NOMO-1 treated with dmso at 0.1 percent for 144 hours (cell line): ENCODE measurements at regions not wholly inside any gene's neighbourhood (a gene's known extent, or its start where the extent isn't known, plus 50 kb on each side); places are given as distances from the start of the nearest gene placed in this dataset.

Experiments
- DNase-seq: peaks from one replicate; lab custom pipeline; 2025; ENCODE audit not compliant: unreplicated experiment; lab: John Stamatoyannopoulos, UW

DNA sequence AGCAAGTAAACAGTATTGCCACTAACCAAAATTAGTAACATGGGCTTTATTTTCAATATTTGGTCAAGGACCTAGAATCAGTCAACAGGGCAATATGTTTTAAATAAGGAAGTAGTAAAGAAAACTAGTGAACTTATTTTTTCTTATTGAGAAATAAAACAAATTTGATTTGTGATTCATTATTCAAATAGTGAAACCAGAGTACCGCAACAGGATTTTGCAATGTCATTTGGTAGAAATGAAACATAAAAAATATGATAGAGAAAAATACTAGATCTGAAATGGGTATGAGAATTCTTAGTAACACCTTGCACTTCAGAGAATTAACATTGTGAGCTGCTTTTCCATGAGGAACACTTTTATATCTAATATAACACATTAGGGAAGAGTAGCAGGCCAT, 291.8 kb upstream of the GBE1 start:
- DNase-seq = no peak

DNA sequence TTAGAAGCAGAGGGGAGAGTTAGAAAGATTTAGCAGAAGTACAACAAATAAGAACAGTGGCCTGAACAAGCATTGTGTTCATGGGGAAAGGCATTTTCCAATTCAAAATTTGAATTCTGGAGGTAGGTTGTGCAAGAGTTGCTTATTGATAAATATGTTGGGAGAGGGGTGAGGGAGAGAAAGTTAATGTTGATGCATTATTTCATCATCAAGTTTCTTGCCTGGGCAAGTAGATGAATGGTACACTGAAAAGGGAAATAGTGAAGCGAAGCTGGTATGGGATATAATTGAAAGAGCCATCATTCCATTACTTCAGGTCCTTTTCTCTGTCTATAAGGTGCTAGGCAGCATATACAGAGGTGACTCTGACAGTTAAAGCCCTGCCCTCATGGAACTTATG, 288.9 kb upstream of the GBE1 start:
- DNase-seq = no peak

DNA sequence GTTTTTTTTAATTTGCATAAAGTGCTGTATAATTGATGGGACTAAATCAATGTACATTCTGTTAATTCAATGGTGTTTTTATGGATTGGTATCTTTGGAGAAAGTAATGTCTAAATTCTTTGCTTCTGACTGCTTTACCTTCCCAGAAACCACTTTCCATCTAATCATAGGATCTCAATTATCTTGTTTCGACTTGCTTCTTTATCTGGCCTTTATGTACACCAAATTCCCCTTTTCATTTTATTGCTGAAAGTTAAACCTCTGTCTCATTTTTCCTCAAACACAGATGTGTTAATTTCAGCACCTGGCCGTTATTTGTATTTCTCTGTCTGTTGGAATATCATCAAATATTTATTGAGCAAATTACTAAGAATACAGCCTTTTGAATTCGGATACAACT, 287.3 kb upstream of the GBE1 start:
- DNase-seq = no peak

DNA sequence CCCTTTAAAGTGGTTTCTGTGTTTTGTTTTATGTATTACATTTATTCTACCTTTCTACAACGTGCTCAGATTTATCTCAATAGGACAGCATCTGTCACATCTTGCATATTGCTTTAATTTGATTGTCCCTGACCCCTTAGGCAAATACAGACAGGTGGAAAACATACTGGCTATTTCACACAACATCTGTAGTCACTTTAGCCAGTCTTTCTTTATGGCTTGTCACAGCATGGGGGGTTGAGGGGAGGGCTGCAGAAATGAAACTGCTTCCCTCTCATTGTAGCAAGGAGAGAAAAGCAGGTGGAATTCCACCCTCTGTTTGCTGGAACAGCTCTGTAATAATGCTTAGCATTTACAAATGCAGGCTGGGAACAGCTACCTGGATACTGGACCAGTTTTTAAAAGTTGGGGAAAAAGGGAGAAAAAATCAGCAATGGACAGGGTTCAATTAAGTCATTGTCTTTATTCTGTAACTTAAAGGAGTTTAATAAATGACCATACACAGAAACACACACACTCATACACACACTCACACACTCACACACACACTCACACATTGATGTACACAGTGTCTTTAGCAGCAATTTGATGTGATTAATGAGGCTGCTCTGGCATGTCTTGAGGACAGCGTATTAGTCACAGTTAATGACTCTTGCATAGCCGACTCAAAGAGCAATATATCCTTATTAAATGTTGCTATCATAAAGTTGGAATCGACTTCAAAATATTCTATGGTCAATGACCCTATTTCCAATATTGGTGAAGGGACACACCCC, 283.7 kb upstream of the GBE1 start:
- no peak for DNase-seq

DNA sequence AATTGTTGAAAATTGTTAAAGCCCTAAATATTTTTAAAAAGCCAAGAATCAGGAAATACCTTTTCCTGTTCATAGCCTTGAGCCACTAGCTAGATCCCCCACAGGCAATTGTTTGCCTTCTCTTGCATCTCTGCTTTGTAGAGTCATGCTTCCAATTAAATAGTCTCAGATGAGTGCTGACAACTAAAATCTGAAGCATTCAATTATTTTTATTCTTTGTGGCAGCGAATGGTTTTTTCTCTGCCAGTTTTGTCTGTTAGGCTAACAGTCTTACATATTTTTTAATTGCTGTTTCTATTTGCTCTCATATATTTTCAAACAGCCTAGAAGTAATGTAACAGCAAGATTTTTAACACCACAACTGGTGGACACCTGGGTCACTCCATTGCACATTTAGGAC, 277.1 kb upstream of the GBE1 start:
- no peak for DNase-seq

DNA sequence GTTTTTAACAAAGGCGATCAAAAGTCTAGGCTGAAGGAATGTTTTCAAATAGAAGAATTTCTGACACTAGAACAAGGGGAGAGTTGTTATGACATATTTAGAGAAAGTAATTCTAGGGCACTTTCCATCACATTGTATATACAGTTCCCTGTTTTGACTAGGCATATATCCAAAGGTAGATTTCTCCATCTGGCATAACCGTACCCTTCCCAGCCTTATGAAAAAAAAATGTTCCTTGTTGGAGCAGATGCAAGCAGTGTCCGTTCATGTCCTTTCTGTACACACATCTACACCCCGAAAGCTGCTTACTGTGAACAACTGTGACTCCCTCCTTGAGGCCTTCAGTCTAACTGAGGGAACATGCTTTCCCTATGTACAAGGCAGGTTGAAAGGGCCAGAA, 271.7 kb upstream of the GBE1 start:
- DNase-seq = no peak

DNA sequence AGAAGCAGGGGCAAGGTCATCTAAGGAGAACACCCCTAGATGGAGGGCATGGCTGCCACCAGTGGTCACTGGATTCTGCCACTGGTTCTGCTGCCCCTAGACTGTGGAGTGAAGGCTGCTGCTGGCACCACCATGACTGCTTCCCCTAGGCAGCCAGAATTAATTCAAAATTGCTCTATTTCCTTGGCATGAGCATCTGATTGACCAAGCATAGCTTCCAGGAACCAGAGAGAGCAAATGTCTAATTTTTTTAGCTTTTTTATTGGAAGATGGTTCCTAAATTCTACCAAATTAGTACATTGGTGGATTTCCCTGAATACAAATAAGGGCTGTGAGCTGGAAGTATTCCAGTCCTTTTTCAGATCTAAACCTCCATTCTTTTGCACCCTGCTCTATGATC, 270.2 kb upstream of the GBE1 start:
- no peak for DNase-seq

DNA sequence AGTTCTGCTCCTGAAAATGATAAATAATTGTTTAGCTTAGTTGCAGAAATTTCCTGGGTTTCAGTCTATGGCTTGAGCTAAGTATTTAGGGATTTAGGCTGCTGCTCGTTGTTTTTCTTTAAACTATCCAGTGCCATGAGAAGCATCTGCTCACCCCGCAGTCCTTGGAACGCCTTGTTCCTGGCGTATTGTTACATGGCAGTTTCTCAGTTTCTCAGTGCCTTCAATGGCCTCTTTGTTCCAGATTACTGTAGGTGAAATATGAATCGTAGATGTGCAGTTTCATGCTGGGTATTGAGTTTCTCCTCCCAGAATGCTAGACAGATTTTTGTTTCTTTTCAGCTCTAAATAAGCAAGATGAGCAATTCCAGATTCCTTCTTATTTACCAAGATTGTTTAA, 269.5 kb upstream of the GBE1 start:
- DNase-seq = no peak

DNA sequence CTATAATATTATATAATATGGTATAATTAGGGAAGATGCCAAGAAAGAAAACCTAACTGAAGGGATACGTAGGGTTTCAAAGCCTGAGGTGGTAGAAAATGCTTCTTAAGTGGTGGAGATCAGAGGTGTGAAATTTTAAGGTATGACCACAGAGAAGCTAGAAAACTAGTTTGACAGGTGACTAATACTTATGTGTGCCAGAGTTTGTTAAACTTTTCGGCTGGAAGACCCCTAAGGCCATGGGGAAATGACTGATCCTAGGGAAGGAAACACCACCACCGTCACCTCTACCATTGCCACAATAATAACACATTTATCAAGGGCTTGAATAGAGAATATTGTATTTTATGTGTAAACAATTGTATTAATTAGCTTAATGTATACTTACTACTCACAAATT, 261.4 kb upstream of the GBE1 start:
- DNase-seq = no peak

DNA sequence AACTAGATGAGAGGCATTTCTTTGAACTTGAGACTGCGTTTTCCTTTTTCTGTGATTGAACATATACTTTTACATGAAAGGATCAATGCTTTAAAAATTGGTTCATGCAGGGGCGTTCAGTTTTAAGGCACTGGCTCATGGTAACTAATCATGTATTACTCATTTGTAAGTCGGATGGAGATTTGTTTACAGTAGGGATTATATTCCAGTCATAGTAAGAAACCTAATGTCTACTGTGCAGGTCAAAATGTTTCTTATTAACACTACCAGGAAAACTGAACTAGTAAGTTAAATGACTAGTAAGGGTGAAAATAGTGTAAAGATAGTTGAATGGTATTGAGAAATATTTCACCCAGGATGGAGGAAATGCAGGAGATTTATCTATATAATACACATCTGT, 258.8 kb upstream of the GBE1 start:
- no peak for DNase-seq

DNA sequence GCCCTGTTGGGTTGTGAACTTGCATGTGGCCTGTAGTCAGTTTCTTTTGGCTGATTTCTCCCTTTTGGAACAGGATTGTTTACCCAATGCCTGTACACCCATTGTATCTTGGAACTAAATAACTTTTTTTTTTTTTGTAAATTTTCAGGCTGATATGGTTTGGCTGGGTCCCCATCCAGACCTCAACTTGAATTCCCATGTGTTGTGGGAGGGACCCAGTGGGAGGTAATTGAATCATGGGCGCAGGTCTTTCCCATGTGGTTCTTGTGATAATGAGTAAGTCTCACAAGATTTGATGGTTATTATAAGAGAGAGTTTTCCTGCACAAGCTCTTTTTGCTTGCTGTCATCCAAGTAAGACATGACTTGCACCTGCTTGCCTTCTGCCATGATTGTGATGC, 253.8 kb upstream of the GBE1 start:
- no peak for DNase-seq

DNA sequence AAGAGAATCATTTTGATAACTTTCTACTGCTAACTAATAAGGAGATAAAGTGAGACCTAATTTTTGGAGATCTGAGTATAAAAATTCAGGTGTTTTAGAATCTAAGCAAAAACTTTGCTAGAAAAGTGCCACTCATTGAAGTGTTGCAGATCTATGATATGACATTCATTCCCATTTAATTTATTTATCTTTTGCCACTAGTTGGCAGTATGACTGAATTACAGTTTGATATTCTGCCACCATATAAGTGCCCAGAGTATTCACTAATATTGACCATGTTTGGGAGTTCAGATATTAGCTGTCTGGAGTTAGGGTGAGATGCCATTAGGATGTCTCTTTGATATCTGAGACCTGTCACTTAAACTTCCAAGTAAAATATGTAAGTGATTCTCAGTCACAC, 251.3 kb upstream of the GBE1 start:
- no peak for DNase-seq

DNA sequence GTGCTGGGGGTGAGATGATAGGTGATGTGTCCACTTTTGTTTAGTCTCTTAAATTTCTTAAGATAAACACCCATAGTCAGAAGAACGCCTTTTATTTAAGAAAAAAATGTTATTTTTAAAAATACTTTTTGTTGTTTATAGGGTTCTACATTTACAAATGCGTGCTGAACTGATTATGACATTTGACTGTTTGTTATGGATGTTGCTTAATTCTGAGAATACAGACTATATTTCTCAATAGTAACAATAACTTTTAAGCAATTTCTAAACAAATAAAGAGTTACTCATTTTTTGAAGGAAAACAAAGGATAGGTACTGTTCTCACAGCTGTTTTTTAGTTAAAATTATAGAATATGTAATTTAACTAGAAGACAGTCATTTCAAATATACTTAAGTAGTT, 249.9 kb upstream of the GBE1 start:
- no peak for DNase-seq

DNA sequence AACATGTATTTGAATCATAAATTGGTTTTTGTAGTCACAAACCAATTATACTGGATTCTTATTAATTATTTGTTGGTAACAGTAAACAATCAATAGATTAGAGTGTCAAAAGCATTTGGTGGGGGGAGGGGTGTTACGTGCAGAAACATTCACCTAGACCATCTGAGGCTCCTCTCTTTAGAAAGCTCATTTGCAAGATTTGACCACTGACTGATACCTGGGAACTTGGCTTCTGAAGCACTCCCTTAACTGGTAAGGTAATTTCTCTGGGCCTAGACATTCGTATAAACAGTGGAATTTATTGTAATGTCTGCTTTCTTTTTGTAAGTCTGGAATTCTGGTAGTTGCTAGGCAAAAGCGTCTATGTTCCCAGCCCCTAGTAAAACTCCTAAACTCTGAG, 243.8 kb upstream of the GBE1 start:
- DNase-seq = no peak

DNA sequence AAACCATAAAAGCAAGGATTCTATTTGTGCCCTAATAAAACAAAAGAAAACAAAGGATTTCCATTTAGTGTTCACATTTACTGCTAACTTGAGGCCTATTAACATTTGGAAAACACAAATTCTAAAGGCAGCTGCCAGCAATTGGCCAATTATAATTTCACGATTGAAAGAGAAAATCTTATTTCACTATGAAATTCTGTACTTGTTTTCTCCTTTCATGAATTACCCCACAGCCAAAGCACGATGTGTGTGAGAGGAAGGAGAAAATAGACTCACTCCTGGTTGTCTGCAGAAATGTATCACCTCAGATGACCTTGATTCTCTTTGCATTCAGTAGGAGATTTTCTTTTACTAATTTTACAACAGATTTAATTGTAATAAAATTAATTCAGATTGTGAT, 242.8 kb upstream of the GBE1 start:
- no peak for DNase-seq

DNA sequence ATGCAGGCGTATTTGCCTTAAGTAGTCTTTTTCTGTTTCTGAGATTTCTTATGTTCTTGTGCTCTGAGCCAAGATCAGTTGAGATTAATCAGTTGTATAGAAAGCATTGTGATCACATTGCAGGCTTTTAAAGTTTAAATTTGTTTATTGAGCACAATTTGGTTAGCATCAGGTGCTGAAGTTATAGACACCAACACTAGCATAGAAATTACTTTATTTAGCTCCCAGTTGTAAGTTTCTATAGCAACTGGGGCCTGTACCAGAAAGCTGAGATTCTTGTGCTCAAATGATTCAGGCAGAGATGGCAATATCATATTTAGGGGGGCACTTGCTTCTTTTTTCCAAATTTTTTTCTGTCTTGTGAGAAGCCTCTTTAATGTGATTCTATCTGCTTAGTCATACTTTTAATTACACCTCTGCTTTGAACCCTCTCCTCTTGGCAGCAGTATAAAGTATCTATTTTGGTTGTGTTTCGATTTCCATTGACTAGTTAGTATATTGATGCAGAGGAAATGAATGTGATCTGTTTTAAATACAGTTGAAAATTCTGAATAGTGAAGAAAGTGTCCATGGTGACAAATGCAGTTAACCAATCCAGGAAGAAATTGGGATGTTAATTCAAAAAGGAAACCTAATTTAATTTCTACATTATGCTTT, 241.7 kb upstream of the GBE1 start:
- DNase-seq = no peak

DNA sequence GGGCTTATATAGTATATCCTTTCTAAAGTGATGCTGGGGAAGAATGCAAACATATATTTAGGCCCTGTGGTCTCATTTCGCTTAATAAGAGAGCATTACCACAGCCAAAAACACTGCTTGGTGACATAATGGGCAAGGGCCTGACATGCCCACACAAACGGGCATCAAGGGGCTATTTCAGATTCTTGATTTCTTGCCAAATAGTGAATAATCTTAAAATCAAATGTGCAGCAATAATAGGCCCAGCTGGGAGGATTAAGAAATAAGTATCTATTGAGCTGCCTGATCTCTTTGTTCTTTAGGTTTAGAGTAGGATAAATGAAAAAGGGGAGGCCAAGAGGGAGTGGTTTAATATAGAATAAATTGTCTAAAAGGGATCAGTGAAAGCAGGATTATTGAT, 241.0 kb upstream of the GBE1 start:
- no peak for DNase-seq

DNA sequence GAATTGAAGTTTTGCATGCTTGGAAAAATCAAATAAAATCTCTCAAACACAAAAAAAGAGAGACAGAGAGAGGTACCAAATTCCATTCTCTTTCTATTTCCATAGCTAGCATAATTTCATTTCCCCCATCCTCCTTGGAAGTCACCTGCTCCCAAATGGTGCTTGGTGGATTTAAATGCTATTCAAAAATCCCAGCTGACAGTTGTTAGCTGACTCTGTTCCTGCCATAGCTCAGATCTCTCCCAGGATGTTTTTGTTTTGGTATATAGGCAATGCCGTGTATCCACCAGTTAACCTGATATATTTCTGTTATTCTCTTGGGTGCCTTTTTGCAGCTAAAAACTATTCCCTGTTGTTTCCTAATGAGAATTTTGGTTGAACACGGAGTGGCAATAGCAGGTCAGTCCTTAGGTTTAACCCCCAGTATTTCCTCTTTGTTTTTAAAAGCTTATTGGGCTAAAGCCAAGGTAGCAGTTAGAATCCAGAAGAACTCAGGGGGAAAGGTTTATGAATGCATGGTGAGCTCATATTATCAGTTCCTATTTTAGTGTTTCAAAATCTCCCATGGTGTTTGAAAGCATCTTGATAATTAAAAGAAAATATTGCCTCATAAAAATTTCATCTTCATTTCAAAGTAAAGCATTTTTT, 240.0 kb upstream of the GBE1 start:
- DNase-seq = no peak

DNA sequence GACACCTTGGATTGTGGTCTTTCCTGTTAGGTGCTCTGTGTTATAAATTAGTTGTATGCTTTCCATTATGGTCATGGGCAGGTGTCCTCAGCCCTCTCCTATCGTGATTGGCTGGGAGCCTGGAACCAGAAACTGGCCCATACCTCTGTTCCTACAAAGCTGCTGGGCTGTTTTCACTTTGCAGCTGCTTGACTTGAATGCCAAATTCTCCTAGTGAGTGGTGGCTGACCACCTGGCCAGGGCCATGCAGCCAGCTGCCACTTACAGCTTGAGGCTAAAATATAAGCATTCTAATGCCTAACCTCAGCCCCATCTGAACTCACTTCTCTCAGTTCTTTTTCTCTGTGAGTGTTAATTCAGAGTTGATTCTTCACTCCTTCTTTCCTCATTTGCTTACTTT, 239.3 kb upstream of the GBE1 start:
- DNase-seq = no peak

DNA sequence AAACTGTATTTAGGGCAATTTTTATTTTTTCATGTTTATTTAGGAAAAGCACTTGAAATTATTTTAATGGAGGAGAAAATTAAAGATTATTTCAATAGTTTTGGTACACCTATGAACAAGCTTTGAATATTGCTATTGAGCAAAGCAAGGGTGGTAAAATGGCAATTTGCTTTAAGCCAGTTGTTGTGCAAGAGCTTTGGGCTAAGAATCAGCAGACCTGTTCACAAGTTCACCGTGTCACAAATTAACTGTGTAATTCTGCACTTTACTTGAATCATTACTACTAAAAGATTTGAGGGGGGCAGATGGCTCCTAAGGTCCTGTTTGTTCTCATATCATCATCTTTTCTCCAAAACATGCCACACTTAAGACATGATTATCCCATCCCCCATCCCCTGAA, 238.9 kb upstream of the GBE1 start:
- no peak for DNase-seq

DNA sequence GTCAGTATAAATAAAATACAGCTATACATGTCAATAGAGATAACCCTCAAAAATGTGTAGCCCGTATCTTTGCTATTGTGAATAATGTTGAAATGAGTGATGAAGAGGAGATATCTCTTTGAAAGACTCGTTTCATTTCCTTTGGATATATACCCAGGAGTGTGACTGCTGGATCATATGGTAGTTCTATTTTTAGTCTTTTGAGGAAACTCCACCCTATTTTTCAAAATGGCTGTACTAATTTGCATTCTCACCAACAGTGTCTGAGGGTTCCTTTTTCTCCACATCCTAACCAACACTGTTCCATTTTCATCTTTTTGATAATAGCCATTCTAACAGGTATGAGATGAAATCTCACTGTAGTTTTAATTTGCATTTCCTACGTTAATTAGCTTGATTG, 237.5 kb upstream of the GBE1 start:
- no peak for DNase-seq

DNA sequence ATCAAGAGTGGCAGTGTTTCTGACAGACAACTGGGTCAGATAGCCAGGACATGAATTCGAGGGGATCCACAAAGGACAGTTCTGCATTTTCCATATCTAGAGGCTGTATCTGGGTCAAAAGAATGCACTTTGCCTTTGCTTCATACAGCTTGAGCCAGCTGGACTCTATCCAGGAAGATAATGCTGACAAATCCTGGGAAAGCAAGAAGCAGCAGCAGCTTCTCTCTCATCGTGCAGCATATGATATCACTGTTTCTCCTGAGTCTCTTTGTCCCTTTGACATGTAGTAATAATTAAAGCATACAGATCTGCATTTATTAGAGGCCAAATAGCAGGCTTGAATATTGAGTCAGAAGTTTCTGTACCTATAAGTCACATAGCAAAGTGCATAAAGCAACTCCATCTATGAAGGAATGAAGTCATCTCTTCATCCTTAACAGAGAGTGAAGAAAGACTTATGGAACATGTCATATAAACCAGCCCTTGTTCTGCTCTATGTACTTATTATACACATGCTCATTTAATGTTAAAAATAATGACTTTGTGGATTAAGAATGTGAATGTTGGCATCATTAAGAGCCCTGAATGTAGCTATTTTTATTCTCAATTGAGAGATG, 236.8 kb upstream of the GBE1 start:
- DNase-seq = no peak
